SU-DHL-6 (cell line): ENCODE measurements at regions not wholly inside any gene's neighbourhood (a gene's known extent, or its start where the extent isn't known, plus 50 kb on each side); places are given as distances from the start of the nearest gene placed in this dataset.

Source experiments
- EZH2phosphoT487 ChIP-seq: fragments of 200-600 bp; sonication (generic), shearing (Covaris generic); conservative IDR thresholded peaks from 2 replicates; pipeline ENCODE4 v1.6.1; 2018; ENCODE audit warnings: mild to moderate bottlenecking, antibody characterized with exemption, low read length, moderate library complexity, mixed read lengths
- TF ChIP-seq, protein P1 (sequence below): fragments of 200-600 bp; sonication (generic); IDR thresholded peaks from one replicate; pipeline ENCODE4 v1.5.1; 2017; ENCODE audit warnings: antibody characterized with exemption, mild to moderate bottlenecking, low read length, moderate library complexity; ENCODE audit not compliant: insufficient read depth, poor library complexity, severe bottlenecking

DNA sequence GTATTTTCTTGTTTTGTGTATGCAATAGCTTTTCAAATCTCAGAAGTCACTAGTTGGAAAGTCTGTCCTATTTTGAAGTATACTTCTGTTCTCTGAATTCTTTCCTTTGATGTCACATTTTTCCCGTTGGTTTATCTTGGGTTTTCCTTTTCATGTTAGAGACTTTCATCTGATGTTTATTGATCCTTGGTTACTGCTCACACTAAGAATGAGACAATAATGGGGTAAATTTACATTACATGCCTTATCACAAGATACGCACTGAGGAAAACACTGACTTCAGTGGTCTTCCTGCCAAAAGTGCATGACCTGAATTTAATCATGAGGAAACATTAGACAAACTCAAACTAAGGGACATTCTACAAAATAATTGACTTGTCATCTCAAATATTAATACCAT, 63.5 kb upstream of the C1GALT1 start:
- TF ChIP-seq, protein P1, sequence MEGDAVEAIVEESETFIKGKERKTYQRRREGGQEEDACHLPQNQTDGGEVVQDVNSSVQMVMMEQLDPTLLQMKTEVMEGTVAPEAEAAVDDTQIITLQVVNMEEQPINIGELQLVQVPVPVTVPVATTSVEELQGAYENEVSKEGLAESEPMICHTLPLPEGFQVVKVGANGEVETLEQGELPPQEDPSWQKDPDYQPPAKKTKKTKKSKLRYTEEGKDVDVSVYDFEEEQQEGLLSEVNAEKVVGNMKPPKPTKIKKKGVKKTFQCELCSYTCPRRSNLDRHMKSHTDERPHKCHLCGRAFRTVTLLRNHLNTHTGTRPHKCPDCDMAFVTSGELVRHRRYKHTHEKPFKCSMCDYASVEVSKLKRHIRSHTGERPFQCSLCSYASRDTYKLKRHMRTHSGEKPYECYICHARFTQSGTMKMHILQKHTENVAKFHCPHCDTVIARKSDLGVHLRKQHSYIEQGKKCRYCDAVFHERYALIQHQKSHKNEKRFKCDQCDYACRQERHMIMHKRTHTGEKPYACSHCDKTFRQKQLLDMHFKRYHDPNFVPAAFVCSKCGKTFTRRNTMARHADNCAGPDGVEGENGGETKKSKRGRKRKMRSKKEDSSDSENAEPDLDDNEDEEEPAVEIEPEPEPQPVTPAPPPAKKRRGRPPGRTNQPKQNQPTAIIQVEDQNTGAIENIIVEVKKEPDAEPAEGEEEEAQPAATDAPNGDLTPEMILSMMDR: no peak
- no peak for TF ChIP-seq EZH2phosphoT487
